Liver (tissue), 3 donors: ENCODE measurements at regions not wholly inside any gene's neighbourhood (a gene's known extent, or its start where the extent isn't known, plus 50 kb on each side); places are given as distances from the start of the nearest gene placed in this dataset.

Experiments
- EGR1 ChIP-seq, 2 donors: IDR thresholded peaks; 2 replicates each; pipeline ENCODE4 v1.6.1; 2016 to 2018; ENCODE audit warnings: antibody characterized with exemption in 2 of 2, low read depth in 2 of 2
- FOXA1 ChIP-seq: IDR thresholded peaks from 2 replicates; pipeline ENCODE4 v1.6.1; 2016; ENCODE audit warnings: antibody characterized with exemption
- GABPA ChIP-seq, 2 donors: IDR thresholded peaks in 1 of 2; conservative IDR thresholded peaks in 1 of 2; 2 replicates each; pipeline ENCODE4 v1.6.1; 2016; ENCODE audit warnings: antibody characterized with exemption in 2 of 2, mild to moderate bottlenecking in 1 of 2, moderate library complexity in 1 of 2
- HNF4G ChIP-seq: IDR thresholded peaks from 2 replicates; pipeline ENCODE4 v1.6.1; 2016; ENCODE audit warnings: antibody characterized with exemption
- JUND ChIP-seq, 2 donors: IDR thresholded peaks; 2 replicates each; pipeline ENCODE4 v1.6.1; 2016; ENCODE audit warnings: antibody characterized with exemption in 2 of 2
- NR2F2 ChIP-seq: IDR thresholded peaks from 2 replicates; pipeline ENCODE4 v1.6.1; 2016; ENCODE audit warnings: antibody characterized with exemption
- RXRA ChIP-seq, 2 donors: IDR thresholded peaks; 2 replicates each; pipeline ENCODE4 v1.6.1; 2017 to 2018; ENCODE audit warnings: antibody characterized with exemption in 2 of 2, mild to moderate bottlenecking in 1 of 2
- SP1 ChIP-seq: IDR thresholded peaks from 2 replicates; pipeline ENCODE4 v1.6.1; 2018; ENCODE audit warnings: antibody characterized with exemption, mild to moderate bottlenecking
- TAF1 ChIP-seq: conservative IDR thresholded peaks from 2 replicates; pipeline ENCODE4 v1.6.1; 2016; ENCODE audit warnings: antibody characterized with exemption, mild to moderate bottlenecking
- YY1 ChIP-seq: IDR thresholded peaks from 2 replicates; pipeline ENCODE4 v1.6.1; 2016; ENCODE audit warnings: antibody characterized with exemption, mild to moderate bottlenecking
- TF ChIP-seq, protein P1 (sequence below): fragments of 150-350 bp; IDR thresholded peaks from 2 replicates; pipeline ENCODE4 v1.5.1; 2017; ENCODE audit warnings: improper control_type of control experiment, low read depth, low read length; ENCODE audit not compliant: missing input control
- TF ChIP-seq, protein P2 (sequence below): IDR thresholded peaks from 2 replicates; pipeline ENCODE4 v1.6.1; 2016; ENCODE audit warnings: antibody characterized with exemption, mild to moderate bottlenecking
- TF ChIP-seq, protein P3 (sequence below): IDR thresholded peaks from 2 replicates; pipeline ENCODE4 v1.6.1; 2016; ENCODE audit warnings: antibody characterized with exemption
- TF ChIP-seq, protein P4 (sequence below): IDR thresholded peaks from 2 replicates; pipeline ENCODE4 v1.6.1; 2016; ENCODE audit warnings: antibody characterized with exemption
- donor health status: healthy.
- donor health status: healthy.

DNA sequence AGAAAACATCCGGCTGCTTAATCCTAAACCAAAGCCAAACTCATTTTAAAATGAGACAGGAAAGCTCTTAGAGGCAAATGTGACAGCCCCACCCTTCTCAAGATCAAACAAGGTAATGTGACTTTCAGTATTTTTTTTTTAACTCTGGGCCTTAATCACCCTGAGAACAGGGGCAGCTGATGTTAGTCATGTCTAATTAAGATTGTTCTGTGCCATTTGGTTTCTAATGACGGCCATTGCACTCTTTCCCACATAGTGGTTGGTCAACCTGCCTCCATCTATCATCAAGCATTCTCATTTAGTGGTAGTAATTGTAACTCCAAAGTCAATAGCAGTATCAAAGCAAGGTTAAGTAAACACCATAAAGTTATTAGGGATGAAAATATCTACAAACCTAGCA lies 191.6 kb upstream of the EXOC2 start:
- TF ChIP-seq, protein P1, sequence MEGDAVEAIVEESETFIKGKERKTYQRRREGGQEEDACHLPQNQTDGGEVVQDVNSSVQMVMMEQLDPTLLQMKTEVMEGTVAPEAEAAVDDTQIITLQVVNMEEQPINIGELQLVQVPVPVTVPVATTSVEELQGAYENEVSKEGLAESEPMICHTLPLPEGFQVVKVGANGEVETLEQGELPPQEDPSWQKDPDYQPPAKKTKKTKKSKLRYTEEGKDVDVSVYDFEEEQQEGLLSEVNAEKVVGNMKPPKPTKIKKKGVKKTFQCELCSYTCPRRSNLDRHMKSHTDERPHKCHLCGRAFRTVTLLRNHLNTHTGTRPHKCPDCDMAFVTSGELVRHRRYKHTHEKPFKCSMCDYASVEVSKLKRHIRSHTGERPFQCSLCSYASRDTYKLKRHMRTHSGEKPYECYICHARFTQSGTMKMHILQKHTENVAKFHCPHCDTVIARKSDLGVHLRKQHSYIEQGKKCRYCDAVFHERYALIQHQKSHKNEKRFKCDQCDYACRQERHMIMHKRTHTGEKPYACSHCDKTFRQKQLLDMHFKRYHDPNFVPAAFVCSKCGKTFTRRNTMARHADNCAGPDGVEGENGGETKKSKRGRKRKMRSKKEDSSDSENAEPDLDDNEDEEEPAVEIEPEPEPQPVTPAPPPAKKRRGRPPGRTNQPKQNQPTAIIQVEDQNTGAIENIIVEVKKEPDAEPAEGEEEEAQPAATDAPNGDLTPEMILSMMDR: no peak
- no peak for TF ChIP-seq TAF1
- TF ChIP-seq YY1: no peak
- TF ChIP-seq, protein P2, sequence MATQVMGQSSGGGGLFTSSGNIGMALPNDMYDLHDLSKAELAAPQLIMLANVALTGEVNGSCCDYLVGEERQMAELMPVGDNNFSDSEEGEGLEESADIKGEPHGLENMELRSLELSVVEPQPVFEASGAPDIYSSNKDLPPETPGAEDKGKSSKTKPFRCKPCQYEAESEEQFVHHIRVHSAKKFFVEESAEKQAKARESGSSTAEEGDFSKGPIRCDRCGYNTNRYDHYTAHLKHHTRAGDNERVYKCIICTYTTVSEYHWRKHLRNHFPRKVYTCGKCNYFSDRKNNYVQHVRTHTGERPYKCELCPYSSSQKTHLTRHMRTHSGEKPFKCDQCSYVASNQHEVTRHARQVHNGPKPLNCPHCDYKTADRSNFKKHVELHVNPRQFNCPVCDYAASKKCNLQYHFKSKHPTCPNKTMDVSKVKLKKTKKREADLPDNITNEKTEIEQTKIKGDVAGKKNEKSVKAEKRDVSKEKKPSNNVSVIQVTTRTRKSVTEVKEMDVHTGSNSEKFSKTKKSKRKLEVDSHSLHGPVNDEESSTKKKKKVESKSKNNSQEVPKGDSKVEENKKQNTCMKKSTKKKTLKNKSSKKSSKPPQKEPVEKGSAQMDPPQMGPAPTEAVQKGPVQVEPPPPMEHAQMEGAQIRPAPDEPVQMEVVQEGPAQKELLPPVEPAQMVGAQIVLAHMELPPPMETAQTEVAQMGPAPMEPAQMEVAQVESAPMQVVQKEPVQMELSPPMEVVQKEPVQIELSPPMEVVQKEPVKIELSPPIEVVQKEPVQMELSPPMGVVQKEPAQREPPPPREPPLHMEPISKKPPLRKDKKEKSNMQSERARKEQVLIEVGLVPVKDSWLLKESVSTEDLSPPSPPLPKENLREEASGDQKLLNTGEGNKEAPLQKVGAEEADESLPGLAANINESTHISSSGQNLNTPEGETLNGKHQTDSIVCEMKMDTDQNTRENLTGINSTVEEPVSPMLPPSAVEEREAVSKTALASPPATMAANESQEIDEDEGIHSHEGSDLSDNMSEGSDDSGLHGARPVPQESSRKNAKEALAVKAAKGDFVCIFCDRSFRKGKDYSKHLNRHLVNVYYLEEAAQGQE: no peak
- no peak for TF ChIP-seq JUND (IDR thresholded peaks at IDR 0.05)
- no peak for TF ChIP-seq GABPA (IDR thresholded peaks at IDR 0.05 in 1 of 2, conservative IDR thresholded peaks at IDR 0.05 in 1 of 2)
- TF ChIP-seq SP1: no peak
- TF ChIP-seq NR2F2: no peak
- no peak for TF ChIP-seq FOXA1
- TF ChIP-seq EGR1 (IDR thresholded peaks at IDR 0.05; ENCODE audit: low read depth in 2 of 2): no peak
- TF ChIP-seq HNF4G: no peak
- TF ChIP-seq, protein P3, sequence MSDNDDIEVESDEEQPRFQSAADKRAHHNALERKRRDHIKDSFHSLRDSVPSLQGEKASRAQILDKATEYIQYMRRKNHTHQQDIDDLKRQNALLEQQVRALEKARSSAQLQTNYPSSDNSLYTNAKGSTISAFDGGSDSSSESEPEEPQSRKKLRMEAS: no peak
- TF ChIP-seq RXRA (IDR thresholded peaks at IDR 0.05): no peak
- TF ChIP-seq, protein P4, sequence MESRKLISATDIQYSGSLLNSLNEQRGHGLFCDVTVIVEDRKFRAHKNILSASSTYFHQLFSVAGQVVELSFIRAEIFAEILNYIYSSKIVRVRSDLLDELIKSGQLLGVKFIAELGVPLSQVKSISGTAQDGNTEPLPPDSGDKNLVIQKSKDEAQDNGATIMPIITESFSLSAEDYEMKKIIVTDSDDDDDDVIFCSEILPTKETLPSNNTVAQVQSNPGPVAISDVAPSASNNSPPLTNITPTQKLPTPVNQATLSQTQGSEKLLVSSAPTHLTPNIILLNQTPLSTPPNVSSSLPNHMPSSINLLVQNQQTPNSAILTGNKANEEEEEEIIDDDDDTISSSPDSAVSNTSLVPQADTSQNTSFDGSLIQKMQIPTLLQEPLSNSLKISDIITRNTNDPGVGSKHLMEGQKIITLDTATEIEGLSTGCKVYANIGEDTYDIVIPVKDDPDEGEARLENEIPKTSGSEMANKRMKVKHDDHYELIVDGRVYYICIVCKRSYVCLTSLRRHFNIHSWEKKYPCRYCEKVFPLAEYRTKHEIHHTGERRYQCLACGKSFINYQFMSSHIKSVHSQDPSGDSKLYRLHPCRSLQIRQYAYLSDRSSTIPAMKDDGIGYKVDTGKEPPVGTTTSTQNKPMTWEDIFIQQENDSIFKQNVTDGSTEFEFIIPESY: no peak
